IPS-NIHi11 (cell line): ENCODE measurements at regions not wholly inside any gene's neighbourhood (a gene's known extent, or its start where the extent isn't known, plus 50 kb on each side); places are given as distances from the start of the nearest gene placed in this dataset.

Source experiments
- DNase-seq: peaks from one replicate; pipeline ENCODE4 v3.0.0; 2012; ENCODE audit warnings: mixed read lengths, low spot score

- peak; percentile 21 for DNase-seq
These were observed 204.6 kb downstream of the CD83 start for GRCh38 chr6:14321992-14322772.

GRCh38 chr6:14322841-14323240 lies 205.3 kb downstream of the CD83 start:
- DNase-seq = no peak

GRCh38 chr6:14326774-14327173 lies 209.2 kb downstream of the CD83 start:
- DNase-seq = no peak

GRCh38 chr6:14328163-14328562 lies 210.6 kb downstream of the CD83 start:
- no peak for DNase-seq

GRCh38 chr6:14333556-14334305 lies 216.2 kb downstream of the CD83 start:
- DNase-seq = no peak

GRCh38 chr6:14335071-14335470 lies 217.5 kb downstream of the CD83 start:
- DNase-seq = no peak

GRCh38 chr6:14337152-14337551 lies 219.6 kb downstream of the CD83 start:
- no peak for DNase-seq

- DNase-seq = no peak
These were observed 221.6 kb downstream of the CD83 start for GRCh38 chr6:14339172-14339571.

- DNase-seq = no peak
These were observed 222.4 kb downstream of the CD83 start for GRCh38 chr6:14339711-14340584.

GRCh38 chr6:14344486-14344885 lies 226.9 kb downstream of the CD83 start:
- DNase-seq = peak; percentile 32

- no peak for DNase-seq
These were observed 230.8 kb downstream of the CD83 start for GRCh38 chr6:14348389-14348788.

GRCh38 chr6:14349507-14349906 lies 231.9 kb downstream of the CD83 start:
- DNase-seq = no peak

GRCh38 chr6:14350210-14350609 lies 232.6 kb downstream of the CD83 start:
- no peak for DNase-seq

- DNase-seq = no peak
These were observed 235.7 kb downstream of the CD83 start for GRCh38 chr6:14353281-14353680.

- no peak for DNase-seq
These were observed 236.2 kb downstream of the CD83 start for GRCh38 chr6:14353798-14354197.

GRCh38 chr6:14354919-14355572 lies 237.5 kb downstream of the CD83 start:
- DNase-seq = no peak

GRCh38 chr6:14359438-14359837 lies 241.9 kb downstream of the CD83 start:
- DNase-seq = no peak

- no peak for DNase-seq
These were observed 243.0 kb downstream of the CD83 start for GRCh38 chr6:14360565-14360964.

GRCh38 chr6:14361297-14361696 lies 243.7 kb downstream of the CD83 start:
- DNase-seq = no peak

- no peak for DNase-seq
These were observed 244.5 kb downstream of the CD83 start for GRCh38 chr6:14361956-14362587.

- DNase-seq = no peak
These were observed 246.8 kb downstream of the CD83 start for GRCh38 chr6:14364370-14364769.
